IMR-90 (cell line): ENCODE measurements at regions not wholly inside any gene's neighbourhood (a gene's known extent, or its start where the extent isn't known, plus 50 kb on each side); places are given as distances from the start of the nearest gene placed in this dataset.

Experiments used
- ATAC-seq: fragments of 200-7000 bp; cut with Tn5 transposase; 2 replicates; pipeline ENCODE4 v1.9.1; 2020; ENCODE audit warnings: low read depth, mild to moderate bottlenecking, moderate library complexity
- BruUV-seq: library from RNA; stranded (reverse); fragments of 400-500 nt; replicated peaks from 2 replicates; lab custom pipeline; 2021; lab: Mats Ljungman, UMichigan
- CTCF ChIA-PET: fragments of 300-600 bp; formaldehyde crosslinking; extraction: SDS; loops from one replicate; lab custom pipeline; 2021; ENCODE audit warnings: antibody characterized with exemption; lab: Yijun Ruan, JAX
- POLR2A ChIA-PET: fragments of 300-600 bp; sonication (Branson Sonifier 250); formaldehyde crosslinking; loops from one replicate; lab custom pipeline; 2022; ENCODE audit warnings: antibody characterized with exemption; ENCODE audit not compliant: unreplicated experiment; lab: Charles Lee
- DNase-seq: peaks from one replicate; pipeline ENCODE4 v3.0.0; 2013
- H2AFZ ChIP-seq: replicated peaks from 2 replicates; pipeline ENCODE3; 2013; ENCODE audit warnings: low read length, mild to moderate bottlenecking; ENCODE audit not compliant: poor library complexity
- H2AK5ac ChIP-seq: 2 replicates; pipeline ENCODE4 v1.6.1; 2013; ENCODE audit warnings: low read depth, low read length, inconsistent platforms
- H2AK9ac ChIP-seq: replicated peaks from 2 replicates; pipeline ENCODE3; 2013; ENCODE audit warnings: mild to moderate bottlenecking, low read depth, low read length, moderate library complexity; ENCODE audit not compliant: poor library complexity
- H2BK120ac ChIP-seq: 2 replicates; pipeline ENCODE4 v1.6.1; 2013; ENCODE audit warnings: low read depth, low read length, inconsistent platforms
- H2BK15ac ChIP-seq: 3 replicates; pipeline ENCODE4 v1.6.1; 2013; ENCODE audit warnings: low read depth, low read length, inconsistent platforms
- H2BK20ac ChIP-seq: 2 replicates; pipeline ENCODE4 v1.6.1; 2013; ENCODE audit warnings: low read depth, mild to moderate bottlenecking, inconsistent platforms, low read length, moderate library complexity
- H2BK5ac ChIP-seq: 2 replicates; pipeline ENCODE4 v1.6.1; 2013; ENCODE audit warnings: mild to moderate bottlenecking, low read depth, low read length, inconsistent platforms; ENCODE audit not compliant: poor library complexity, severe bottlenecking
- H3K14ac ChIP-seq: replicated peaks from 2 replicates; pipeline ENCODE4 v1.6.1; 2013; ENCODE audit warnings: low read depth, low read length, inconsistent platforms
- H3K18ac ChIP-seq: 2 replicates; pipeline ENCODE4 v1.6.1; 2013; ENCODE audit warnings: low read depth, low read length, control low read depth
- H3K23ac ChIP-seq: 2 replicates; pipeline ENCODE4 v1.6.1; 2013; ENCODE audit warnings: low read depth, low read length, inconsistent platforms
- H3K27ac ChIP-seq: 2 replicates; pipeline ENCODE4 v1.5.1; 2013; ENCODE audit warnings: mild to moderate bottlenecking, control low read depth, low read length; ENCODE audit not compliant: insufficient read depth
- H3K27me3 ChIP-seq: 2 replicates; pipeline ENCODE4 v1.6.1; 2013; ENCODE audit warnings: low read length; ENCODE audit not compliant: control insufficient read depth, insufficient read depth
- H3K36me3 ChIP-seq: 2 replicates; pipeline ENCODE4 v1.6.1; 2013; ENCODE audit warnings: low read length, mixed read lengths; ENCODE audit not compliant: control insufficient read depth, insufficient read depth
- H3K4ac ChIP-seq: 2 replicates; pipeline ENCODE4 v1.6.1; 2013; ENCODE audit warnings: low read depth, low read length, inconsistent platforms
- H3K4me1 ChIP-seq: 2 replicates; pipeline ENCODE4 v1.6.1; 2013; ENCODE audit warnings: low read length, mixed read lengths; ENCODE audit not compliant: control insufficient read depth, insufficient read depth
- H3K4me2 ChIP-seq: 2 replicates; pipeline ENCODE4 v1.6.1; 2013; ENCODE audit warnings: low read depth, mild to moderate bottlenecking, control low read depth, low read length, moderate library complexity
- H3K4me3 ChIP-seq: 2 replicates; pipeline ENCODE4 v1.5.1; 2013; ENCODE audit warnings: low read depth, mild to moderate bottlenecking, control low read depth, low read length, moderate library complexity; ENCODE audit not compliant: insufficient read depth
- H3K56ac ChIP-seq: 2 replicates; pipeline ENCODE4 v1.6.1; 2013; ENCODE audit warnings: low read length, inconsistent platforms; ENCODE audit not compliant: insufficient read depth; ENCODE audit errors: extremely low read depth
- H3K79me1 ChIP-seq, 2 experiments: 2 replicates each; pipeline ENCODE4 v1.6.1; 2013; ENCODE audit warnings: low read length in 2 of 2, inconsistent platforms in 1 of 2, low read depth in 1 of 2
- H3K9ac ChIP-seq: 2 replicates; pipeline ENCODE4 v1.6.1; 2013; ENCODE audit warnings: low read depth, low read length, control low read depth
- H3K9me1 ChIP-seq: 2 replicates; pipeline ENCODE4 v1.6.1; 2013; ENCODE audit warnings: low read length, inconsistent platforms; ENCODE audit not compliant: insufficient read depth
- H3K9me3 ChIP-seq: 2 replicates; pipeline ENCODE4 v1.6.1; 2013; ENCODE audit warnings: low read length; ENCODE audit not compliant: control insufficient read depth, insufficient read depth
- H4K20me1 ChIP-seq: 2 replicates; pipeline ENCODE4 v1.6.1; 2013; ENCODE audit warnings: low read length, inconsistent platforms; ENCODE audit not compliant: insufficient read depth
- H4K5ac ChIP-seq: 2 replicates; pipeline ENCODE4 v1.6.1; 2013; ENCODE audit warnings: mild to moderate bottlenecking, low read depth, low read length, control low read depth
- H4K8ac ChIP-seq, 2 experiments: 2 replicates each; pipeline ENCODE4 v1.6.1; 2013; ENCODE audit warnings: low read depth in 2 of 2, low read length in 2 of 2, control low read depth in 1 of 2, inconsistent platforms in 1 of 2
- H4K91ac ChIP-seq: 2 replicates; pipeline ENCODE4 v1.6.1; 2013; ENCODE audit warnings: low read depth, low read length, inconsistent platforms; ENCODE audit not compliant: insufficient read depth
- BHLHE40 ChIP-seq: fragments of 150-350 bp; IDR thresholded peaks from 2 replicates; pipeline ENCODE4 v1.6.1; 2016; ENCODE audit warnings: mild to moderate bottlenecking, low read depth, low read length
- CEBPB ChIP-seq: IDR thresholded peaks from 2 replicates; pipeline ENCODE4 v1.6.1; 2012; ENCODE audit warnings: low read depth, low read length, improper control_type of control experiment
- CHD1 ChIP-seq: IDR thresholded peaks from 2 replicates; pipeline ENCODE4 v1.6.1; 2012; ENCODE audit warnings: low read depth, low read length, improper control_type of control experiment
- FOS ChIP-seq: fragments of 150-350 bp; IDR thresholded peaks from 2 replicates; pipeline ENCODE4 v1.6.1; 2016; ENCODE audit warnings: low read depth, low read length
- MAFK ChIP-seq: IDR thresholded peaks from 2 replicates; pipeline ENCODE4 v1.6.1; 2012; ENCODE audit warnings: low read depth, low read length, improper control_type of control experiment
- MAZ ChIP-seq: IDR thresholded peaks from 2 replicates; pipeline ENCODE4 v1.6.1; 2012; ENCODE audit warnings: low read depth, mild to moderate bottlenecking, low read length, improper control_type of control experiment, moderate library complexity, borderline replicate concordance
- MXI1 ChIP-seq: IDR thresholded peaks from 2 replicates; pipeline ENCODE4 v1.6.1; 2012; ENCODE audit warnings: low read depth, mild to moderate bottlenecking, low read length, moderate library complexity, borderline replicate concordance
- NFE2L2 ChIP-seq: fragments of 150-350 bp; IDR thresholded peaks from 2 replicates; pipeline ENCODE4 v1.6.1; 2016; ENCODE audit warnings: low read depth, mild to moderate bottlenecking, low read length
- POLR2A ChIP-seq: IDR thresholded peaks from 2 replicates; pipeline ENCODE4 v1.6.1; 2012; ENCODE audit warnings: mild to moderate bottlenecking, low read depth, low read length
- RFX5 ChIP-seq: IDR thresholded peaks from 2 replicates; pipeline ENCODE4 v1.8.0; 2012; ENCODE audit warnings: low read depth, mild to moderate bottlenecking, low read length, moderate library complexity
- SMC3 ChIP-seq: fragments of 150-350 bp; IDR thresholded peaks from 2 replicates; pipeline ENCODE4 v1.6.1; 2016; ENCODE audit warnings: low read depth, mild to moderate bottlenecking, antibody characterized with exemption, low read length, moderate library complexity
- USF2 ChIP-seq: fragments of 150-350 bp; IDR thresholded peaks from 2 replicates; pipeline ENCODE4 v1.6.1; 2017; ENCODE audit warnings: mild to moderate bottlenecking, antibody characterized with exemption, low read length, low read depth
- WGBS, 2 experiments: methylation state at CpG; one replicate each; pipeline versions ENCODE4 v1.1.5 to v1.1.7; 2013; ENCODE audit warnings: missing lambda C conversion rate in 2 of 2; ENCODE audit not compliant: insufficient read length in 1 of 2; ENCODE audit errors: extremely low coverage in 2 of 2; 5-methylcytosine and 5-hydroxymethylcytosine counted together
- dilution Hi-C: fragments of 300-500 bp; cut with HindIII; formaldehyde crosslinking; loops from one replicate; pipeline ENCODE4 v1.14.3; 2018; ENCODE audit warnings: low sequenced_read_pairs; ENCODE audit not compliant: unreplicated experiment
- in situ Hi-C: fragments of 300-500 bp; cut with MboI; formaldehyde crosslinking; loops from 3 replicates; pipeline ENCODE4 v1.14.3; 2019; ENCODE audit warnings: low sequenced_read_pairs, inconsistent platforms, mixed read lengths
- intact Hi-C: fragments of 100-400 bp; cut with micrococcal nuclease; formaldehyde crosslinking; loops from 2 replicates; pipeline ENCODE4 v1.10.0; 2022
- TF ChIP-seq, protein P1 (sequence below): fragments of 150-350 bp; IDR thresholded peaks from 2 replicates; pipeline ENCODE4 v1.6.1; 2016; ENCODE audit warnings: low read depth, mild to moderate bottlenecking, low read length, moderate library complexity, borderline replicate concordance
- TF ChIP-seq, protein P2 (sequence below): conservative IDR thresholded peaks from 2 replicates; pipeline ENCODE4 v1.5.1; 2012; ENCODE audit warnings: mild to moderate bottlenecking, low read depth, low read length, improper control_type of control experiment

DNA sequence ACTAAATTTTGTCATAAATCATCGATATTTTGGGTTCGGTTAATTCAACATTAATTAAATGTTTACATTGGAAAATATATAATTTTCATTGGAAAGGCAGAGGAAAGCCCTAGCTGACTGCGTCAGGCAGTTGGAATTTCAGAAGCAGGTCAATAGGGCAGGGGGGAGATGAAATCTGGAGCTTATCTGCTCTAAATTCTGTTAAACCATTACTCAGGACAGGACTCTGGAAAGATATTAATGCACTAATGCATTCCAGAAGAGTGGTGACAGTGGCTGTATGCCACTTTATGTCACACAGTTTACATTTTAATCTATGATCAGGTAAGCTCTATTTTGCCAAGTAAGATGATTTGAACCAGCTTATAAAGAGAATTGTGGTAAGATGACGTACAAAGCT is 153.0 kb upstream of the B3GALT2 start:
- no peak overlapping the region for H3K18ac ChIP-seq
- no peak overlapping the region for H3K14ac ChIP-seq
- H3K9me3 ChIP-seq: no peaks in the 10 kb centered on the region
- ATAC-seq (no peak), DNase-seq (no peak)
- ChIA-PET POLR2A (no interaction called here), CTCF (interaction anchor here (1.6 kb wide), 1 partner anchor 149 kb away, joined by 4 read pairs; no protein-coding TSS in a partner anchor)
- TF ChIP-seq, protein P1, sequence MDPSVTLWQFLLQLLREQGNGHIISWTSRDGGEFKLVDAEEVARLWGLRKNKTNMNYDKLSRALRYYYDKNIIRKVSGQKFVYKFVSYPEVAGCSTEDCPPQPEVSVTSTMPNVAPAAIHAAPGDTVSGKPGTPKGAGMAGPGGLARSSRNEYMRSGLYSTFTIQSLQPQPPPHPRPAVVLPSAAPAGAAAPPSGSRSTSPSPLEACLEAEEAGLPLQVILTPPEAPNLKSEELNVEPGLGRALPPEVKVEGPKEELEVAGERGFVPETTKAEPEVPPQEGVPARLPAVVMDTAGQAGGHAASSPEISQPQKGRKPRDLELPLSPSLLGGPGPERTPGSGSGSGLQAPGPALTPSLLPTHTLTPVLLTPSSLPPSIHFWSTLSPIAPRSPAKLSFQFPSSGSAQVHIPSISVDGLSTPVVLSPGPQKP: no peak
- TF ChIP-seq CEBPB: no peak
- TF ChIP-seq SMC3: no peak
- TF ChIP-seq NFE2L2: no peak
- no peak for TF ChIP-seq POLR2A
- TF ChIP-seq FOS: no peak
- no peak for TF ChIP-seq BHLHE40
- TF ChIP-seq, protein P2, sequence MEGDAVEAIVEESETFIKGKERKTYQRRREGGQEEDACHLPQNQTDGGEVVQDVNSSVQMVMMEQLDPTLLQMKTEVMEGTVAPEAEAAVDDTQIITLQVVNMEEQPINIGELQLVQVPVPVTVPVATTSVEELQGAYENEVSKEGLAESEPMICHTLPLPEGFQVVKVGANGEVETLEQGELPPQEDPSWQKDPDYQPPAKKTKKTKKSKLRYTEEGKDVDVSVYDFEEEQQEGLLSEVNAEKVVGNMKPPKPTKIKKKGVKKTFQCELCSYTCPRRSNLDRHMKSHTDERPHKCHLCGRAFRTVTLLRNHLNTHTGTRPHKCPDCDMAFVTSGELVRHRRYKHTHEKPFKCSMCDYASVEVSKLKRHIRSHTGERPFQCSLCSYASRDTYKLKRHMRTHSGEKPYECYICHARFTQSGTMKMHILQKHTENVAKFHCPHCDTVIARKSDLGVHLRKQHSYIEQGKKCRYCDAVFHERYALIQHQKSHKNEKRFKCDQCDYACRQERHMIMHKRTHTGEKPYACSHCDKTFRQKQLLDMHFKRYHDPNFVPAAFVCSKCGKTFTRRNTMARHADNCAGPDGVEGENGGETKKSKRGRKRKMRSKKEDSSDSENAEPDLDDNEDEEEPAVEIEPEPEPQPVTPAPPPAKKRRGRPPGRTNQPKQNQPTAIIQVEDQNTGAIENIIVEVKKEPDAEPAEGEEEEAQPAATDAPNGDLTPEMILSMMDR: no peak
- no peak for TF ChIP-seq CHD1
- no peak for TF ChIP-seq RFX5
- no peak for TF ChIP-seq MAZ
- no peak for TF ChIP-seq MAFK
- no peak for TF ChIP-seq MXI1
- no peak for TF ChIP-seq USF2
- no peak overlapping the region for H4K91ac ChIP-seq
- no peaks in the 10 kb centered on the region for H3K36me3 ChIP-seq
- intact Hi-C loops (loop anchor here (5.0 to 10.0 kb wide), 2 partner anchors 77 to 535 kb away; partner anchors contain the start of gene RGS2), dilution Hi-C loops (no loop called here), in situ Hi-C loops (no loop called here)
- no peak overlapping the region for H2AK9ac ChIP-seq
- no peak overlapping the region for H2AFZ ChIP-seq
- no TSS peak for BruUV-seq
- no peak overlapping the region; the same call in 1 of the 2 replicates for H3K4ac ChIP-seq
- H3K56ac ChIP-seq: no peak overlapping the region
- no peaks in the 10 kb centered on the region for H3K27me3 ChIP-seq
- H4K20me1 ChIP-seq: no peaks in the 10 kb centered on the region
- no peak overlapping the region for H3K23ac ChIP-seq
- peak overlapping the region in 1 of 2 experiments; percentile 16; a peak in 1 of 4 replicates for H4K8ac ChIP-seq
- peak overlapping the region; percentile 27; the same call in 1 of the 2 replicates for H2BK20ac ChIP-seq
- H2BK120ac ChIP-seq: no peak overlapping the region
- no peak overlapping the region for H3K9ac ChIP-seq
- peaks cover 0 to 3% of the 10 kb centered on the region in 2 experiments; a peak in 1 of 4 replicates for H3K79me1 ChIP-seq
- peaks cover 11% of the 10 kb centered on the region for H3K4me1 ChIP-seq
- WGBS, 2 experiments: 100% methylated on average over 1 of the region's 4 CpGs; no CpG with 5 or more reads in 1 of the 2 experiments
- no peak overlapping the region for H3K4me2 ChIP-seq
- no peak overlapping the region for H4K5ac ChIP-seq
- 0 out of 2 replicates have a peak, but pooled peaks cover 3% of the 10 kb centered on the region for H3K9me1 ChIP-seq
- H3K4me3 ChIP-seq: no peak overlapping the region
- no peak overlapping the region for H2AK5ac ChIP-seq
- 0 out of 3 replicates have a peak overlapping the region, but pooled peaks have one; percentile 4 for H2BK15ac ChIP-seq
- no peak overlapping the region for H3K27ac ChIP-seq
- no peak overlapping the region for H2BK5ac ChIP-seq
